Endothelial cell of umbilical vein (primary cell): ENCODE measurements at regions not wholly inside any gene's neighbourhood (a gene's known extent, or its start where the extent isn't known, plus 50 kb on each side); places are given as distances from the start of the nearest gene placed in this dataset.

Experiments
- BruUV-seq: library from RNA; stranded (reverse); fragments of 400-500 nt; replicated peaks from 2 replicates; lab custom pipeline; 2021; lab: Mats Ljungman, UMichigan
- CTCF ChIA-PET: fragments of 300-600, 350-600 bp; sonication (Branson Sonifier 250); formaldehyde crosslinking; loops from one replicate; lab custom pipeline; 2021; ENCODE audit warnings: antibody characterized with exemption, inconsistent platforms; lab: Charles Lee
- POLR2A ChIA-PET: fragments of 300-600, 350-600 bp; sonication (Branson Sonifier 250); formaldehyde crosslinking; loops from one replicate; lab custom pipeline; 2021; ENCODE audit warnings: antibody characterized with exemption, inconsistent platforms; lab: Charles Lee
- DNase-seq: peaks from one replicate; pipeline ENCODE4 v3.0.0-alpha.2; 2011; ENCODE audit warnings: low read depth, low spot score
- FAIRE-seq: peaks from 2 replicates; lab custom pipeline; 2011; peaks lifted over from hg19 to GRCh38; lab: Jason Lieb, UNC
- H2AFZ ChIP-seq: 2 replicates; pipeline ENCODE4 v1.6.0; 2012; ENCODE audit warnings: low read depth, low read length, control low read depth, inconsistent platforms
- H3K27ac ChIP-seq: 2 replicates; pipeline ENCODE4 v1.5.1; 2011; ENCODE audit warnings: low read depth, mild to moderate bottlenecking, control low read depth, low read length, moderate library complexity; ENCODE audit not compliant: insufficient read depth
- H3K27me3 ChIP-seq, 2 experiments: 2 replicates each; pipeline versions ENCODE4 v1.6.0 to v1.6.1; 2011; ENCODE audit warnings: low read length in 2 of 2, mixed read lengths in 1 of 2; ENCODE audit not compliant: control insufficient read depth in 2 of 2, insufficient read depth in 2 of 2
- H3K36me3 ChIP-seq, 2 experiments: 2 replicates in 1 of 2; 3 replicates in 1 of 2; pipeline ENCODE4 v1.5.1; 2011; ENCODE audit warnings: low read length in 2 of 2, mild to moderate bottlenecking in 1 of 2, moderate library complexity in 1 of 2; ENCODE audit not compliant: control insufficient read depth in 2 of 2, insufficient read depth in 2 of 2; ENCODE audit errors: extremely low read depth in 1 of 2
- H3K4me1 ChIP-seq: 3 replicates; pipeline ENCODE4 v1.5.1; 2011; ENCODE audit warnings: mild to moderate bottlenecking, low read length; ENCODE audit not compliant: control insufficient read depth, insufficient read depth; ENCODE audit errors: extremely low read depth
- H3K4me2 ChIP-seq: 2 replicates; pipeline ENCODE4 v1.6.1; 2011; ENCODE audit warnings: low read length, control low read depth, mixed read lengths; ENCODE audit not compliant: insufficient read depth
- H3K4me3 ChIP-seq, 3 experiments: fragments of 200-600 bp in 1 of 3; sonication (generic), shearing (Covaris generic) in 1 of 3; replicated peaks in 1 of 3; 2 replicates each; pipeline ENCODE4 v1.5.1; 2011 to 2016; ENCODE audit warnings: control low read depth in 3 of 3, low read length in 3 of 3, mild to moderate bottlenecking in 2 of 3, inconsistent platforms in 1 of 3, low read depth in 1 of 3, moderate library complexity in 1 of 3; ENCODE audit not compliant: insufficient read depth in 1 of 3
- H3K79me2 ChIP-seq: 2 replicates; pipeline ENCODE4 v1.6.0; 2012; ENCODE audit warnings: low read length, inconsistent platforms; ENCODE audit not compliant: control insufficient read depth, insufficient read depth
- H3K9ac ChIP-seq: replicated peaks from 2 replicates; pipeline ENCODE3; 2011; ENCODE audit warnings: low read length, control low read depth; ENCODE audit not compliant: insufficient read depth; ENCODE audit errors: extremely low read depth
- H3K9me1 ChIP-seq: replicated peaks from 3 replicates; pipeline ENCODE4 v1.6.0; 2011; ENCODE audit warnings: mild to moderate bottlenecking, low read length; ENCODE audit not compliant: control insufficient read depth, insufficient read depth; ENCODE audit errors: extremely low read depth
- H3K9me3 ChIP-seq: replicated peaks from 2 replicates; pipeline ENCODE4 v1.5.1; 2012; ENCODE audit warnings: low read length, inconsistent platforms; ENCODE audit not compliant: control insufficient read depth, insufficient read depth
- H4K20me1 ChIP-seq: replicated peaks from 2 replicates; pipeline ENCODE3; 2011; ENCODE audit warnings: mild to moderate bottlenecking, low read length; ENCODE audit not compliant: control insufficient read depth, insufficient read depth; ENCODE audit errors: extremely low read depth
- CTCF ChIP-seq, 2 donors: IDR thresholded peaks; 1 replicate in 1 of 2; 2 replicates in 1 of 2; pipeline ENCODE4 v1.5.1; 2011; ENCODE audit warnings: low read length in 2 of 2, mild to moderate bottlenecking in 2 of 2, moderate library complexity in 2 of 2, control low read depth in 1 of 2, inconsistent platforms in 1 of 2, low read depth in 1 of 2; ENCODE audit not compliant: insufficient read depth in 1 of 2; ENCODE audit errors: extremely low read depth in 1 of 2
- EZH2 ChIP-seq: IDR thresholded peaks from 2 replicates; pipeline ENCODE4 v1.6.1; 2012; ENCODE audit warnings: borderline replicate concordance, low read depth, mild to moderate bottlenecking, moderate library complexity, low read length, inconsistent platforms; ENCODE audit not compliant: severe bottlenecking
- FOS ChIP-seq: IDR thresholded peaks from 2 replicates; pipeline ENCODE4 v1.6.1; 2011; ENCODE audit warnings: mild to moderate bottlenecking, low read length, moderate library complexity, borderline replicate concordance; ENCODE audit not compliant: insufficient read depth
- GATA2 ChIP-seq: IDR thresholded peaks from 2 replicates; pipeline ENCODE4 v1.7.0; 2011; ENCODE audit warnings: low read depth, mild to moderate bottlenecking, moderate library complexity, mixed read lengths, low read length; ENCODE audit not compliant: insufficient read length, insufficient read depth
- JUN ChIP-seq: IDR thresholded peaks from 2 replicates; pipeline ENCODE4 v1.6.1; 2011; ENCODE audit warnings: borderline replicate concordance, low read depth; ENCODE audit not compliant: insufficient read length, insufficient read depth
- MAX ChIP-seq: IDR thresholded peaks from 2 replicates; pipeline ENCODE4 v1.6.1; 2011; ENCODE audit not compliant: insufficient read depth, insufficient read length
- MYC ChIP-seq: IDR thresholded peaks from one replicate; pipeline ENCODE4 v1.6.1; 2011; ENCODE audit warnings: mild to moderate bottlenecking, low read depth, low read length
- POLR2A ChIP-seq: IDR thresholded peaks from 2 replicates; pipeline ENCODE4 v1.6.1; 2012; ENCODE audit warnings: low read depth, mild to moderate bottlenecking, control low read depth, low read length
- POLR2AphosphoS5 ChIP-seq: IDR thresholded peaks from 2 replicates; pipeline ENCODE4 v1.6.1; 2012; ENCODE audit warnings: low read depth, mild to moderate bottlenecking, control low read depth, low read length, moderate library complexity; ENCODE audit not compliant: insufficient read depth
- dilution Hi-C: fragments of 300-500 bp; cut with MboI; formaldehyde crosslinking; loops from one replicate; pipeline ENCODE4 v1.15.0; 2019; ENCODE audit warnings: low sequenced_read_pairs; ENCODE audit not compliant: extremely low pct_ligation_motif_present
- intact Hi-C: fragments of 100-400 bp; cut with micrococcal nuclease; formaldehyde crosslinking; loops from one replicate; pipeline ENCODE4 v1.10.0; 2022

- Histone ChIP-seq H2AFZ (no peak overlapping the region), H3K36me3 (no peaks in the 10 kb centered on the region), H4K20me1 (no peaks in the 10 kb centered on the region), H3K27ac (no peak overlapping the region), H3K4me3 (no peak overlapping the region), H3K27me3 (no peaks in the 10 kb centered on the region), H3K9me1 (no peaks in the 10 kb centered on the region), H3K9me3 (no peaks in the 10 kb centered on the region), H3K4me1 (no peaks in the 10 kb centered on the region), H3K79me2 (no peaks in the 10 kb centered on the region), H3K4me2 (no peak overlapping the region), H3K9ac (no peak overlapping the region)
- ChIA-PET POLR2A (no interaction called here), CTCF (no interaction called here)
- intact Hi-C loops: no loop called here
- dilution Hi-C loops: no loop called here
- TF ChIP-seq FOS (no peak), MAX (no peak), POLR2AphosphoS5 (no peak)
- FAIRE-seq (no peak), DNase-seq (no peak)
- BruUV-seq: no TSS peak
Observed at GRCh38 chr21:21831036-21831435, 832.8 kb downstream of the NCAM2 start.

GRCh38 chr21:21845901-21846300 lies 847.7 kb downstream of the NCAM2 start:
- H4K20me1 ChIP-seq: no peaks in the 10 kb centered on the region
- H3K4me2 ChIP-seq: no peak overlapping the region
- no peaks in the 10 kb centered on the region for H3K79me2 ChIP-seq
- TF ChIP-seq POLR2AphosphoS5: no peak
- no peak for TF ChIP-seq EZH2
- TF ChIP-seq JUN: no peak
- no peak for TF ChIP-seq CTCF (IDR thresholded peaks at IDR 0.05; ENCODE audit: extremely low read depth in 1 of 2, insufficient read depth in 1 of 2, low read depth in 1 of 2, low read length in 2 of 2)
- no peak for TF ChIP-seq POLR2A
- no peak for TF ChIP-seq FOS
- no peak for TF ChIP-seq MYC
- no peak for TF ChIP-seq MAX
- no peak for TF ChIP-seq GATA2
- no peak overlapping the region for H3K9ac ChIP-seq
- dilution Hi-C loops (no loop called here), intact Hi-C loops (no loop called here)
- no peak overlapping the region for H3K27ac ChIP-seq
- no peaks in the 10 kb centered on the region for H3K27me3 ChIP-seq
- DNase-seq: no peak
- no peak for FAIRE-seq
- no peaks in the 10 kb centered on the region for H3K36me3 ChIP-seq
- CTCF ChIA-PET: no interaction called here
- H2AFZ ChIP-seq: no peak overlapping the region
- no TSS peak for BruUV-seq
- H3K9me3 ChIP-seq: peaks cover 5% of the 10 kb centered on the region
- POLR2A ChIA-PET: no interaction called here
- H3K4me3 ChIP-seq: no peak overlapping the region
- H3K9me1 ChIP-seq: no peaks in the 10 kb centered on the region
- no peaks in the 10 kb centered on the region for H3K4me1 ChIP-seq
